Neural progenitor cell (in vitro differentiated cells): ENCODE measurements at regions not wholly inside any gene's neighbourhood (a gene's known extent, or its start where the extent isn't known, plus 50 kb on each side); places are given as distances from the start of the nearest gene placed in this dataset.

Experiments used
- DNase-seq: peaks from one replicate; pipeline ENCODE4 v3.0.0-alpha.2; 2016; ENCODE audit warnings: low spot score
- H2AFZ ChIP-seq: fragments of 200-600 bp; sonication (generic); replicated peaks from 2 replicates; pipeline ENCODE4 v1.6.1; 2016; ENCODE audit warnings: antibody characterized with exemption
- H3F3A ChIP-seq: fragments of 200-600 bp; sonication (generic); 2 replicates; pipeline ENCODE4 v1.6.1; 2016; ENCODE audit warnings: antibody characterized with exemption, low read depth
- H3K27ac ChIP-seq: fragments of 200-600 bp; sonication (generic); 2 replicates; pipeline ENCODE4 v1.5.1; 2016; ENCODE audit warnings: mild to moderate bottlenecking
- H3K27me3 ChIP-seq: fragments of 200-600 bp; sonication (generic); 2 replicates; pipeline ENCODE4 v1.6.1; 2016; ENCODE audit warnings: mild to moderate bottlenecking, moderate library complexity
- H3K36me3 ChIP-seq: fragments of 200-600 bp; sonication (generic); 2 replicates; pipeline ENCODE4 v1.5.1; 2016
- H3K4me1 ChIP-seq: fragments of 200-600 bp; sonication (generic); 2 replicates; pipeline ENCODE4 v1.6.1; 2016; ENCODE audit warnings: mixed run types
- H3K4me2 ChIP-seq: fragments of 200-600 bp; sonication (generic); 2 replicates; pipeline ENCODE4 v1.6.1; 2016
- H3K4me3 ChIP-seq: fragments of 200-600 bp; sonication (generic); 2 replicates; pipeline ENCODE4 v1.5.1; 2016
- H3K79me2 ChIP-seq: fragments of 200-600 bp; sonication (generic); 2 replicates; pipeline ENCODE4 v1.6.1; 2016; ENCODE audit warnings: low read depth
- H3K9ac ChIP-seq: fragments of 200-600 bp; sonication (generic); 2 replicates; pipeline ENCODE4 v1.6.1; 2016
- H3K9me3 ChIP-seq: fragments of 200-600 bp; sonication (generic); 2 replicates; pipeline ENCODE4 v1.5.1; 2016; ENCODE audit warnings: low read depth
- H4K20me1 ChIP-seq: fragments of 200-600 bp; sonication (generic); 2 replicates; pipeline ENCODE4 v1.6.1; 2016; ENCODE audit warnings: low read depth
- H3K27ac Mint-ChIP-seq: 3 replicates; pipeline ENCODE4 v1.8.0; 2021; ENCODE audit warnings: mixed read lengths
- H3K27me3 Mint-ChIP-seq: 2 replicates; pipeline ENCODE4 v1.8.0; 2022; ENCODE audit warnings: low read depth, mild to moderate bottlenecking, inconsistent platforms, moderate library complexity, mixed read lengths; ENCODE audit not compliant: insufficient read depth
- H3K36me3 Mint-ChIP-seq: 3 replicates; pipeline ENCODE4 v1.8.0; 2021; ENCODE audit warnings: mixed read lengths
- H3K4me1 Mint-ChIP-seq: 3 replicates; pipeline ENCODE4 v1.8.0; 2021; ENCODE audit warnings: mixed read lengths
- H3K4me3 Mint-ChIP-seq: 3 replicates; pipeline ENCODE4 v1.8.0; 2021; ENCODE audit warnings: mild to moderate bottlenecking, moderate library complexity, mixed read lengths
- H3K9me3 Mint-ChIP-seq: 3 replicates; pipeline ENCODE4 v1.8.0; 2020; ENCODE audit warnings: mixed read lengths
- CTCF ChIP-seq: fragments of 200-600 bp; sonication (generic); IDR thresholded peaks from 2 replicates; pipeline ENCODE4 v1.5.1; 2017; ENCODE audit warnings: antibody characterized with exemption, mild to moderate bottlenecking
- EZH2 ChIP-seq: fragments of 200-600 bp; sonication (generic); IDR thresholded peaks from 2 replicates; pipeline ENCODE4 v1.6.1; 2017; ENCODE audit warnings: antibody characterized with exemption, mild to moderate bottlenecking, moderate library complexity
- EZH2phosphoT487 ChIP-seq: fragments of 200-600 bp; sonication (generic); IDR thresholded peaks from 2 replicates; pipeline ENCODE4 v1.6.1; 2017; ENCODE audit warnings: antibody characterized with exemption

GRCh38 chr2:138275881-138276280 is 225.7 kb upstream of the SPOPL start:
- H3K9me3 Mint-ChIP-seq, result peaks cover 2% of the 10 kb centered on the region
- H3K27ac ChIP-seq, result peak overlapping the region; percentile 87
- no peaks in the 10 kb centered on the region for H3K9me3 ChIP-seq
- H3K36me3 ChIP-seq, result no peaks in the 10 kb centered on the region
- peaks cover 41% of the 10 kb centered on the region for H3K4me1 ChIP-seq
- H3K79me2 ChIP-seq, result no peaks in the 10 kb centered on the region
- no peak overlapping the region for H3K4me3 Mint-ChIP-seq
- H4K20me1 ChIP-seq, result no peaks in the 10 kb centered on the region
- H3K9ac ChIP-seq, result no peak overlapping the region
- H3K27me3 Mint-ChIP-seq, result no peaks in the 10 kb centered on the region
- no peak overlapping the region for H2AFZ ChIP-seq
- no peak for DNase-seq
- H3K27ac Mint-ChIP-seq, result no peak overlapping the region
- no peak overlapping the region for H3K4me3 ChIP-seq
- TF ChIP-seq EZH2phosphoT487, result no peak
- no peak for TF ChIP-seq CTCF
- TF ChIP-seq EZH2, result no peak
- peak overlapping the region; percentile 67 for H3K4me2 ChIP-seq
- no peaks in the 10 kb centered on the region for H3K27me3 ChIP-seq
- peaks cover 47% of the 10 kb centered on the region for H3F3A ChIP-seq
- peaks cover 15% of the 10 kb centered on the region for H3K4me1 Mint-ChIP-seq
- H3K36me3 Mint-ChIP-seq, result peaks cover 2% of the 10 kb centered on the region

- no peaks in the 10 kb centered on the region for H3K27me3 ChIP-seq
- peaks cover 2% of the 10 kb centered on the region for H3K9me3 Mint-ChIP-seq
- peak overlapping the region; percentile 67 for H3K4me2 ChIP-seq
- H3K36me3 Mint-ChIP-seq, result peaks cover 2% of the 10 kb centered on the region
- peaks cover 47% of the 10 kb centered on the region for H3F3A ChIP-seq
- no peaks in the 10 kb centered on the region for H3K27me3 Mint-ChIP-seq
- H2AFZ ChIP-seq, result no peak overlapping the region
- no peak overlapping the region for H3K9ac ChIP-seq
- DNase-seq, result peak; percentile 29
- H3K9me3 ChIP-seq, result no peaks in the 10 kb centered on the region
- no peaks in the 10 kb centered on the region for H3K79me2 ChIP-seq
- H3K36me3 ChIP-seq, result no peaks in the 10 kb centered on the region
- H3K4me1 ChIP-seq, result peaks cover 41% of the 10 kb centered on the region
- no peak overlapping the region for H3K4me3 ChIP-seq
- H4K20me1 ChIP-seq, result no peaks in the 10 kb centered on the region
- peak overlapping the region; percentile 28 for H3K27ac Mint-ChIP-seq
- peak overlapping the region; percentile 87 for H3K27ac ChIP-seq
- H3K4me1 Mint-ChIP-seq, result peaks cover 15% of the 10 kb centered on the region
- H3K4me3 Mint-ChIP-seq, result no peak overlapping the region
- TF ChIP-seq CTCF (no peak), EZH2 (no peak), EZH2phosphoT487 (no peak)
Observed at GRCh38 chr2:138276339-138276738, 225.2 kb upstream of the SPOPL start.

GRCh38 chr2:138277062-138277461 is 224.5 kb upstream of the SPOPL start:
- H3K36me3 ChIP-seq, result no peaks in the 10 kb centered on the region
- peaks cover 2% of the 10 kb centered on the region for H3K36me3 Mint-ChIP-seq
- H3K4me3 Mint-ChIP-seq, result no peak overlapping the region
- no peak overlapping the region for H3K9ac ChIP-seq
- no peaks in the 10 kb centered on the region for H4K20me1 ChIP-seq
- H3K4me1 Mint-ChIP-seq, result peaks cover 15% of the 10 kb centered on the region
- H3K4me3 ChIP-seq, result no peak overlapping the region
- H3K27ac ChIP-seq, result peak overlapping the region; percentile 87
- peaks cover 46% of the 10 kb centered on the region for H3F3A ChIP-seq
- H3K4me2 ChIP-seq, result peak overlapping the region; percentile 67
- TF ChIP-seq CTCF, result no peak
- no peak for TF ChIP-seq EZH2phosphoT487
- no peak for TF ChIP-seq EZH2
- H3K4me1 ChIP-seq, result peaks cover 41% of the 10 kb centered on the region
- H3K9me3 Mint-ChIP-seq, result peaks cover 2% of the 10 kb centered on the region
- H3K9me3 ChIP-seq, result no peaks in the 10 kb centered on the region
- DNase-seq, result peak; percentile 66
- H2AFZ ChIP-seq, result no peak overlapping the region
- H3K27ac Mint-ChIP-seq, result no peak overlapping the region
- H3K79me2 ChIP-seq, result no peaks in the 10 kb centered on the region
- no peaks in the 10 kb centered on the region for H3K27me3 ChIP-seq
- no peaks in the 10 kb centered on the region for H3K27me3 Mint-ChIP-seq
